ENCODE measurements at regions not wholly inside any gene's neighbourhood (a gene's known extent, or its start where the extent isn't known, plus 50 kb on each side); places are given as distances from the start of the nearest gene placed in this dataset.

DNA sequence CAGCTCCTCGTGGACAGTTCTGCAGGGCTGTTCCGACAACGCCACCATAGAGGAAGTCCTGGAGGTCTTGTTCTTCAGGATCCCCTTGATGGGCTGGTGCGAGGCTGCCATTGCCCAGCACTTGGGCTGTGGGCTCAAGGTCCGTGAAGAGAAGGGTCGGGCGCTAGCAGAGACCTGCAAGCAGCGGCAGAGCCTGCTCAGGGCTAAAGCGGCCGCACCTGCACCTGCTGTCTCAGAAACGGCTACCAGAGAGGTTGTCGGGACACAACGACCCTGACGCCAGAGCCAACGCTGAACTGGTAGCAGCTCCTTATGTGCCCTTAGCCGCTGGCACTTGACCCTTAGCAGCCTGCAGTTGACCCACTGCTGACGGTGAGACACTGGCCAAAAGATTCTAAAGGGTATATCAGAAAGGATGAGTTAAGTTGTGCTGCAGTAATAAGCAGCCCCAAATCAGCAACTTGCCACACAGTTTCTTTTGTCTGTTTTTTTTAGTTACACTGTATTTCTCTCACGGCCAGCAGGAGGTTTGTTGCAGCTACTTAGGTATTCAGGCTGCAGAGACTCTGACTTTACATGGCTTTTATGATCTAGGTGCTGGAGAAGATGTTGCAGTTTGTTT is 55.5 kb upstream of the ST6GAL2 start:
- no peak for DNase-seq

DNA sequence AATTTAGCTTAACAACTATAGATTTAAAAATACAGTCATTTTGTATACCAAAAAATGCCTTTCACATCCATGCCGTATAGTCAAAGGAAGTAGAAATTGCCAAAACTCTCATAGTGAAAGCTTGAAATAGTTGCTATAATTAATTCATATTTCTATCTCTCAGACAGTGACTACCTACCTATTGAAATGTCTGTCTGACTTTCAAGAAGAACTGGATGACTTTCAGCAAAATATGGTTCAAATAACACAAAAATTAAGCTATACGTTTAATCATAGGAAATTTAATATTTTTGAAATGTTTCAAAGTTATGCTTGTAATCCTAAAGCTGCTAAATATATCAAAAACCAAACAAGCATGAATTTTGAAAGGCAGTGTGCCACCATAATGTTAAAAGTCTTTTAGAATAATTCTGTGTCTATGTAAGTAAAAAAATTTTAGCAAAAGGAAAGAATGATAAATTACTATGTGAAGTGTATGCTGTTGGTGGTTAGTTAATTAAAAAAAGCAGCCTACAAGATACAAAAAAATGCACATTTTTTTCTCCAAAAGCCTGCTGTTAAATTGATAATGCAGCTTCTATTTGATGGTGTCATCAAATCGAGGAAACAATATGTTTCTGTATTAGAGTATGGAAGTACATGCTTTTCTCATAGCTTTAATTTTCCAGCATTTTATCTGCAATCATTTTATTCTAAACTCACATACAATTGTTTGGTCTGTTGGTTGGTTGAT is 57.7 kb upstream of the ST6GAL2 start:
- no peak for DNase-seq

DNA sequence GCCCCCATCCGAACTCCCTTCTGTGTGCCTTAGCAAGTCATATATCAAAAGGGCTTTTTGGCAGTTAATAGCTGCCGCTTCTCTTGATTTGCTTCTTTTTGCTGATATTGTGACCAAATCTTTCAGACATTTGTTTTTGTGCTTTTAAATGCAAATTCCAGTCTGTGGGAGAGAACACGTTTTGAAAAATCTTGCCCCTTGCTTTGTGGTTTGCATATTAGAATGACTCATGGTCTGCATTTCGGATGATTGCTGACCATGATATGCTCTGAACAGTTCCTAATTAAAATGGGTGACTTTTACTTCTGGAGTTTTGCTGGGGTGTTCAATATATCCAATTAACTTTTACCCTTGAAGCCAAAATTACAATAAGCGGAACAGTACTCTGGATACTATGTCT is 58.2 kb upstream of the ST6GAL2 start:
- DNase-seq: no peak

DNA sequence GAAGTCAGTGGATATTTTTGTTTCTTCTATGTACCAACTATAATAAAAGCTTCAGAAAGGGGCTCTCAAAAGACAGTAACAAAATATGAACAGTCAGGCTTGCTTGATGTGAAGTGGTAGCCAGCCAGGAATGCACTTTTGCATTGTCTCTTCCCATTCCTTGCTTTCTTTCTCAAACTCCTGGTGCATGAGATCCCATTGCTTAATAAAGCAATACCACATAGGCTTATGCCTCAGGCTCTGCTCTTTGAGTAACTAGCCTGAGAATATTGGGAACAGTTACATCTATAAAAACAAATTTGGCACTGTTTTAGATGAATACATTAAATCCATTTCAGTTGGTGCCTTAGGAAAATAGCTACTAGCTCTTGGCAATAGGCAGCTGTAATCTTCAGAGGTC is 62.6 kb upstream of the ST6GAL2 start:
- DNase-seq: no peak

DNA sequence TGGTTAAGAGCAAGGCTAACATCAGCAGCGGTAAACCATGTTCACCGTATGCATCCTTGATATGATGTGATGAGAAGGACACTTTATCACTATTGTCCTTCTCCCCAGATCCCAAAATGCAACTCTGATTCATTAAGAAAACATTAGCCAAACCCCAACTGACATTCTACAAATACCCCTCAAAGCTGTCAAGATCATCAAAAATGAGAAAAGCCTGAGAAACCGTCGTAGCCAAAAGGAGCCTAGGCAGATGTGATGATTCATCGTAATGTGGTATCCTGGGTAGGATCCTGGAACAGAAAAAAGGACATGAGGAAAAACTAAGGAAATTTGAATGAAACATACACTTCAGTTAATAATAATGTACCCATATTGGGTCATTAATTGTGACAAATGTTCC is 67.3 kb upstream of the ST6GAL2 start:
- no peak for DNase-seq

DNA sequence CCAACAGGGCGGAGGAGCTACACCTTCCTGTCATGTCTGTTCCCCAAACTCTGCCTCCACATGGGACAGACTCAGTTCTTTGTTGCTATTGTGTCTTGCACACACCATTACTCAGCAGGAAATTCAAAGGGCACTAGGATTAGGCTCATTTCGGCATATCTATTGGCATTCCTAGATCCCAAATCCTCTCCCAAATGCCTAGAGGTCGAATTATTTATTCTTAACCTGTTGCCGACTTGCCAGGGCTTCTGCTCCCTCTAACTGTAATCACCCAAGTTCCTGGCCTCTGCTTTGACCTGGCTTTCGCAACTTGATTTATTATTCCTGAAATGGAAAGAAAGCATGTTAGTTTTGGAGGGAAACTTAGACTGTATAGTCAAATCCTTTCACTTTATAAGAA is 67.8 kb upstream of the ST6GAL2 start:
- no peak for DNase-seq

DNA sequence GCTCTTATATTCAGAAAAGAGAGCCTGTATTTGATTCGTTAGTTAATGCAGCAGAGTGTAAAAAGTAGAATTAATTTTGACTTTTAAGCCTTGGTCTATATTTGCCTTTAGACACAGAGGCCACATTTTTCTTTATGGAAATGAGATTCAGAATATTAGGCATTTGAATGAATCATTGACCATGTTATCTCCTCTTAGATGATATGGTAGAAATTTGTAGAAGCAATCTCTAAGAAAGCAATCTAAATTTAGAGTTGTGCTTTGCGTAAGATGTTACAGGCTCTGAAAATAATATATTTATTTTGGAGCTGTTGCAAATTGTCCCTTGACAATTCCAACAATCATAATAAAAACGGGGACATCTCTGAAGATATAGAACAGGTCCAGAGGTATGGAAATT is 68.3 kb upstream of the ST6GAL2 start:
- DNase-seq: no peak

DNA sequence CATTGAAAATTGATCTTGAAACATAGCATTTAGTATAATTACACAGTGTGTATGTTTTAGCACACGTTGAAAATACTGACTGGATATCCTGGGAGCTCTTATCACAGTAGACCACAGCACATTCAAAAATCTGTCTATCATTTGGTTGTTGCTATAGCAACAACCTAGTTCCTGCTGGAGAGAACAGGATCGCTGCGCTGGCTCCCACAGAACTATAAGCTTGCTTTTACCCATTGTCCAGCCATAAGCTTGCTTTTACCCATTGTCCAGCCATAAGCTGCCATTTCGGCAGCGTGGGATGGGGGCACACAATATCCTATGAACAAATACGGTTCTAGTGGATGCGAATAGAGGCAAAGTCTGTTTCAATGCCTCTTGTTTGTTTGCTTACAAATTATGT is 70.4 kb upstream of the ST6GAL2 start:
- peak; percentile 3 for DNase-seq

DNA sequence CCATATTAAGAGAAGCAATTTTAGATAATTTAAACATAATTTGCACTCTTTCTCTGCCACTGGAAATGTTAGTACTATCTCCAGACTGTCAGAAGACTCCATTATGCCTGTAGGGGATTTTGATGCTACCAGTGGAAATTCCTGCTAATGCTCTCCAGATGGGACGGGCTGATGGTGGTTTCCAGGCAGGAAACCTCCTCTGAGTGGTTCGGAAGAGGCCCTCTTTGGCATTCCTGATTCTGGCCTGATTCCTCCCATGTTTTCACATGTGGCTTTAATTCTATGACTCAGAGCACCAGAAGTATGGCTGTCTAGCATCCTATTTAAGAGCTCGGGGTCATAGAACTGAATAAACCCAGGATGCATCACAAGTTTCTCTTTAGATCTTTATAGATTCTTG is 70.9 kb upstream of the ST6GAL2 start:
- no peak for DNase-seq

DNA sequence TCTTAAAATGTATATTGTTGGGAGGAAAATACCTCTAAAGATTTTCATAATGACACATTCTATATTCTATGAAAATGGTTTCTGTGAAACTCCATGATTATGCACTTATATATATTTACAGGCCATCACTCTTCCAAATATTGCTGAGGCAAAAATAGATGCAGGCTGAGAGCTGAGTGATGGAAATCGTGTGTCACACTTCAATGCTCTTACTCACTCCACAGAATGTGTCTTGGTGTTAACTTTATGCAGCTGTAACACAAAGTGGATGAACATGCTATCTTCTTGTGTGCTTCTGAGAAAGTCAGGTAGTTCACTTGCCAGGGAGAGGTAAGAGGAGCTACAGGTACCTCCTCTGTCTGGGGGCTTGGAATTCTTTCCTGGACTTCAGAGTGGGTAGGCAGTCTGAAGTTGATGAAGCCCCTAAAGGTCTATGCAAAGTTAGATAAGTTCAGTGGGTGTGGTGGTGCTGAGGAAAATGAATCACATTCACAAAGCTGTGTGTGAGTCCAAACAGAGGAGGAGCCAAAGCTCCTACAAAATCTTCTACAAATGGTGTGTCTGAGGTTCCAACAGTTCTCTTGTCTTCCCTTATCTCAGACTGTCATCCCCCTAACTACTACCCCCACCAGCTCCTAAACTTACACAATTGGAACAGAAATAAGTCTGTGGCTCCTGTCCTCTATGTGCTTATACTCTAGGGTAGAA is 74.2 kb upstream of the ST6GAL2 start:
- DNase-seq: no peak

DNA sequence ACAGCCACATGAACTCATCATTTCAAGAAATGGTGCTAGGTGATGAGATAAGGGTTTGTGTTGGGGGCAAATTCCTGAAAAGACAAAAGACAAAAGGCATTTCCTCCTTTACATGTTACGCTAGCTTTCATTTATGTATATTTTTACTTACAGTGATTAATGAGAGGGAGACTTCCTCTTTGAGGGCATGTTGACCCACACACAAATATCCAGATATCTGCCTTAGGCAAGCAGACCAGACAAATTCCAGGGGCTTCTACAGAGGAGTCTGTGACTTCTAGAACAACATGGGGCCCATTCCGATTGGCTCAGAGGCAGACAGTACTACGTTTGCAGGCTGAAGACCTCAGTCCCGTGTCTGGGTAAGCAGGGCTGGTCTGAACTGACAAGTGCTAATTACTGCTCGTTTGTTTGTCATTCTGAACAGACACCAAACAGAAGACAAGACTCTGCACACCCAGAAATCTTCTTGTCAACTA is 74.8 kb upstream of the ST6GAL2 start:
- DNase-seq: no peak

DNA sequence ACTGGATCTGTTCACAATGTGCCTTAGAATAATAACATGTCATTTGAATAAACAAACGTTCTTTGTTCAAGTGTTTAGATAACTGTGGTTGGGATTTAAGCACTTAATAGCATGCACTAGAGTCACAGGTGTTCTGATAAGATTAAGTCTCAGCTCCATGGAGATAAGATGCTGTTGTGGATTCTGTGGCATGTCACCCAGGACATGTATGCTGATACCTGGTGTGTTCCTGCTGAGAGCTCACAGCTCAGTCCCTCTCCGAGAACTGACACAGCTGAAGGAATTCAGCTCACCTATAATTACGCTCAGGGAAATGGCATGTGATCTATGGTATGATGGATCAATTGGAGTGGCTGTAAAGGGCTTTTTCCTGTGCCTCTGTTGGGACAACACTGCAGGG is 75.4 kb upstream of the ST6GAL2 start:
- peak; percentile 64 for DNase-seq

DNA sequence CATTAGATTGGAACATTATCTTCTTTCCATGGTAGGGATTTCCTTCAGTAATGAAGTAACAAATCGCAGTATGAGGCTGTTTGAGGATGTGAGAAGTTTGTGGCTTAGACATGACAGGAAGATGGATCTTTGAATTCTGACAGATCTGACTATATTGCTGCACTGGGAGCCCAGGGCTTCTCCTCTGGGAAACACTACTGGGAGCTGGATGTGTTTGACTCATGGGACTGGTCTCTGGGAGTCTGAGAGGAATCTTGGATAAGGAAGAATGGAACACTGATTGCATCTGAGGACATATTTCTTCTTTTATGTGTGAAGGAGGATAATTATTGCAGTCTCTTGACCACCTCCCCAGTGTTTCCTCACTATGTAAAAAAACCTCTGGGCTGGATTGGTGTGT is 77.2 kb upstream of the ST6GAL2 start:
- no peak for DNase-seq

DNA sequence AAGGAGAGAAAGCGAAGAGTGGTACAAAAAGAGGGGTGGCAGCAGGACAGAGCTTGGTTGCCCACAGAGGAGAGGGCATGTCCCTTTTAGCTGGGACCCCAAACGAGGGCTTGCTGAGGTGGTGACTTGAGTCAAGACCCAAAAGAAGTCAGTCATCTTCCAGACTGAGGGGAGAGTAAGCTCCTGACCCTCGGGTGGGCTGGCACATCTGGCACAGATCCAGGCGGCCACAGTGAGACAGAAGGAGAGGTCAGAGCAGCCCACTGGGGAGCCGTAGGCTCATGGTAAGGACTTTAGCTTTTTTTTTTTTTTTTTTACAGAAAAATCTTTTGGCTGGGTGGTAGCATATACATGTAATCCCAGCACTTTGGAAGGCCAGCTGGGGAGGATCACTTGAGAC is 77.9 kb upstream of the ST6GAL2 start:
- DNase-seq: no peak

DNA sequence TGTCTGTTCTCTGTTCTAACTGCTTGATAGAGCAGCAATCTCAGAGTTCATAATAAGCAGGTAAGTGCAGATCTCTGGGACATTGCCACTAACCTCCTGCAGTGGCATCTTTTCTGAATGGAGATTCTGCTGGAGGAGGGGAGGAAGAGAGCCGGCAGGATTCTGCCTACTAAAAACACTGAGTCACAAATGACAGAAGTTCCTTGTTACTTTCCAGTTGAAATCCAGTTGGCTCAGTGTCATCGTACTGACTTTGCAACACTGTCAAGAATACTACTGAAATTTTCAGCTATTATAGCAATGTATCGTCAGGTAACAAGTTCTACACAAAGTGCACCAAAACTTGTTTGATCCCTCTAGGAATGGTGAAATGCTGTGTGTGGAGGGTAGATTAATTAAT is 79.6 kb upstream of the ST6GAL2 start:
- DNase-seq: no peak

DNA sequence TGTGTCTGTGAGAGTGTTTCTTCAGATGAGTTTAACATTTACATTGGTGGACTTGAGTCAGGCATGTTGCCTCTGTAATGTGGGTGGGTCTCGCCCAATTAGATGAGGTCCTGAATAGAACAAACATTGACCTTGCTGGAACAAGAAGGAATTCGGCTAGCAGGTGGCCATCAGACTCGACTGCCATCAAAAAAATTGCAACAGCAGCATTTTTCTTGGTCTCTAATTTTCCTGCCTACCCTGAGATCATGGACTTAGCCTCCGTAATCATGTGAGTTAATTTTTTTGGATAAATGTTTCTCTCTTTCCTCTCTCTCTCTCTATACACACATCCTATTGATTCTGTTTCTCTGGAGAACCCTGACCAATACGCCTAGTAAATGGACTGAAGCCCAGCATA is 83.8 kb upstream of the ST6GAL2 start:
- no peak for DNase-seq

DNA sequence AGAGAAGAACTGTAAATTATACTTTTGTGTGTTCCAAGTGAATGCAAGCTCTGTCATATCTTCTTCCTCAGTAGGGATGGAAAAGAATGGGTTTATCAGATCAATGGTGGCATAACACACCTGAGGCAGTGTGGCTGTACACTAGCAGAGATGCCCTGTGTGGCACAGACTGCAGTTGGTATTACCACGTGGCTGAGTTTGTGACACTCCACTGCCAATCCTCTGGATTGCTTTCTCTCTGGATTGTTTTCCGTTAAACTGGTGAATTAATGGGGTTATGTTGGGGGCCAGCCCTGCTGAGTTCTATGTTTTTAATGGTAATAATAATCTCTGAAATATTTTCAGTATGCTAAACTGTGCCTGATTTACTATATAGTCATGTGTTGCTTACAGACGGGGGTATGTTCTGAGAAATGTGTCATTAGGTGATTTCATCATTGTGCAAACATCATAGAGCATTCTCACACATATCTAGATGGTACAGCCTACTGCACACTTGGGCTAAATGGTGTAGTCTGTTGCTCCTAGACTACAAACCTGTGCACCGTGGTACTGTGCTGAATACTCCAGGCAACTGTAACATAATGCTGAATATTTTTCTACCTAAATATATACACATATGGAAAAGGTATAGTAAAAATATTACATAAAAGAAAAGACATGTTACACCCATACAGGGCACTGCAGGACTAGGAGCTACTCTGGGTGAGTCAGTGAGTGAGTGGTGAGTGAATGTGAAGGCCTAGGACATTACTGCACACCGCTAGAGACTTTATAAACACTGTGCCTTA is 84.7 kb upstream of the ST6GAL2 start:
- DNase-seq: no peak

DNA sequence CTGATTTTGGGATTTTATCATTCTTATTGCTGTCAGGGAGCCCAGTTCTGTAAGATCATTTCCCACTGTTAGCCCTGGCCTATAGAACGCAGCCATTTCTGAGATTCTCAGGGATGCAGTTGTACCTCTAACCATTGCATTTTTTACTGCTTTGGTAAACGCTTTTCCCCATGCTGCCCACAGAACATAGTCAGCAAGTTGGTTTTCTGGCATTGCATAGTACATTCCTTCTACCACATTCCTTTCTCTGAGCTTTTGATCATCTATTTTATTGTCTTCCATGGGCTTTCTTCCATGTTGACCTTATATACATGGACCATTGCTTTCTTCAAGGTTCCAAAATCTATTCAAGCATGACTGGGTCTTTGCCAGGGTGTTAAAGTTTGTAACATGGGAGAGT is 86.8 kb upstream of the ST6GAL2 start:
- no peak for DNase-seq

DNA sequence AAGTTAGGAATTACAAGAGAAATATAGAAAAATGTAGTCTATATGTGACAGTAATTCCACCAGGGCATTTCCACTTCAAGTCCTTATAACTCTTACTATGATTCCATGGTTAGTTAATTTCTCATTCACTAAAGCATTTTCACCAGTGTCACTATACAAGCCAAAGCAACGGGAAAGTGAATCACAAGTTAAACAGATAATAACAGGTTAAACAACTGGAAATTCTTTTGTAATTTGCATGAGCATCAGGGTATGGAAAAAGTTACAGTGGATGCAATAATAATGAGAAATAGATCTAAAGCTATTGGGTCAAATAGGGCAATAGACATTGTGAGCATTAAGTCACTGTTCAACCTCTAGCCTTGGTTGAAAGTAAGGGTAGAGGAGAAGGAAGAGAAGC is 88.9 kb upstream of the ST6GAL2 start:
- no peak for DNase-seq

DNA sequence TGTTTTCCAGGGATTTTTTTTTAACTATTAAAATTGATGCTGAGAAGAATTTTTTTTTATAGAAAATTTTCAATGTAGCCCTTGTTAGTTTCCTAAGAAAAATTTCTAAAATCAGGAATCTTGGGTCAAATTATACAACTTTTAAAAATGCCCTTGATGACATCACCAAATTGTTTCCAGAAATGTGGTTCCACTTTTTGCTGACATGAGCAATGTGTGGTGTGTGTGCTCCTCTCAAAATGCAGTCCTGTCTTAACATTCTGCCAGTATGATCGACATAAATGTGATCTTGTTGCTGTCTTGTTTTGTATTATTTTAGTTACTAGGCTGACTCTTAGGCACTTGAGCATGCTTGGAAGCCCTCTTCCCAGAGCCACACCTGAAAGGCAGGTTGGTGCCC is 89.7 kb upstream of the ST6GAL2 start:
- no peak for DNase-seq

DNA sequence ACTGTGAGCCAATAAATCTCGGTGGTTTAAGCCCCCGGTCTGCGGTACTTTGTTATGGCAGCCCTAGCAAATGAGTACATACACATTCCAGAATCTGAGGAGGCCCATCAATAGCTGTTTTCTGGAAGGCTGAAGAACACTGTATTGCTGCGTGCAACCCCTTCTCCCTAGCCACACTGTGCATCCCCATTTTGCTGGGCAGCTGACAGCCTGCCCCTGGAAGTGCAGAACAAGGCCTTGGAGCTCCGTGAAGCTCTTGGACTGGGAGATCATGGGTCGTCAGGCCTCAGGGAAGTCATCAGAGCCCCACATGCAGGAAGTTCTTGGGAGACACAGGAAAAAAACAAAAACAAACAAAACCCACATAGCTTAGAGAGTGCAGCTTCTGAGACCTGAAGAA is 90.6 kb upstream of the ST6GAL2 start:
- DNase-seq: no peak

DNA sequence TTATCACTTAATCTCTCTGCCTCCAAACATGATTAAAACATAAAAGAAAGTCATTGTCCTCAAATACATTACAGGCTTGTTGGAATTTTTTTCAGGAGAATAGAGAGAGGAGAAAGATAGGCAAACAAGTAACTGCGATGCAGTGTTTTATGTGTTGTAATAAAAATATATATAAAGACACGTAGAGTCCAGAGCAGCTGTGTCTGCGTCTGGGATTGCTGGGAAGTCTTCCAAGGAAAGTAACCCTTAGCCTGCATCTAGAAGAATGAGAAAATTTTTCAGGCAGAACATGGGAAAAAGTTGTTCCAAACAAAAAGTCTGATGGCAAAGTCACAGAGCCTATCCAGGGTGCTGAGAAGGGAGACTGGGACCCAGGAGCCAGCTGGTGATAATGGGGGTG is 91.8 kb upstream of the ST6GAL2 start:
- DNase-seq: no peak

DNA sequence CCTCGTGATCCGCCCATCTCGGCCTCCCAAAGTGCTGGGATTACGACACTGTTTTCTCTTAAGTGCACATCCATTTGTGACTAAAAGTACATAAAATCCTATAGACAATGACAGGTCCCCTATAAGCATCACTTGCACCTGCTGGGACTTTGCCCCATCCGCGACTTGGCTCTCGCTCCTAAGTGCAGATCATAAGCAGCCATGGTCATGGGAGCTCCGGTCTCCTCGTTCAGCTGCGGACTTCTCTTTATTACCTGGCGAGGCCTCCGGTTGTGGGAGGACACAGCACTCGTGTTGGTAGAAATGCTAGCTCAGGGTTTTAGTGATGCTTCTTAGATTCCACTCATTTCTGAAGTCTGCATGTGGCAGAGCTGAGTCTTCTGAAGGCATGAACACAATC is 92.7 kb upstream of the ST6GAL2 start:
- no peak for DNase-seq

DNA sequence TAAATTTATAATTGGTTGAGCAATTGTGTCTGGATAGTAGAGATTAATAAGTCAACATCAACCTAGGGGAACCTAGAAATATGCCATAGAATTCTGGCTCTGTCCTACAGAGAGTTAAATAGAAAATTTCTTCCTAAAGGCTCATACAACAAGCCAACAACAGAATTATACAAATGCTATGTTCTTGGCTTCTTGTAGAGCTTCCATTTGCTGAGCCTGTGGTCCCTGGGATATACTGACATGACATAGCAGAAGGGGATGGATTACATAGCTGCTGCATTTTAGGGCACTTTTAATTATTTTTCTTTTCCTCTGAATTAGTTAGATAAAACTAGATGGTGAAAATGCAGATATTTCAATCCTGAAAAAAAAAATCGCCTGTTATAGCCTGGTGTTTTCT is 95.5 kb upstream of the ST6GAL2 start:
- DNase-seq: no peak

Measured in NCI-H1417 treated with DMSO at 0.1 percent for 48 hours (cell line).